Activated CD4-positive, alpha-beta memory T cell treated with anti-CD3 and anti-CD28 coated beads for 36 hours (primary cell): ENCODE measurements at regions not wholly inside any gene's neighbourhood (a gene's known extent, or its start where the extent isn't known, plus 50 kb on each side); places are given as distances from the start of the nearest gene placed in this dataset.
"Not testable (repeated sequence)": the region's sequence is repeated elsewhere in the genome, so short reads cannot be mapped to it uniquely, and the experiment has no call there.

Experiments used
- CTCF ChIA-PET: fragments of 350-600 bp; sonication (Branson Sonifier 250); formaldehyde crosslinking; loops from one replicate; lab custom pipeline; 2021; ENCODE audit warnings: antibody characterized with exemption, inconsistent platforms; lab: Charles Lee
- POLR2A ChIA-PET: fragments of 350-600 bp; sonication (Branson Sonifier 250); formaldehyde crosslinking; loops from one replicate; lab custom pipeline; 2021; ENCODE audit warnings: antibody characterized with exemption; lab: Charles Lee
- DNase-seq: peaks from one replicate; pipeline ENCODE4 v3.0.0-alpha.2; 2020
- H3K27ac Mint-ChIP-seq: one replicate; pipeline ENCODE4 v1.8.0; 2021; ENCODE audit warnings: mixed read lengths
- H3K27me3 Mint-ChIP-seq: one replicate; pipeline ENCODE4 v1.8.0; 2021; ENCODE audit warnings: mixed read lengths
- H3K36me3 Mint-ChIP-seq: one replicate; pipeline ENCODE4 v1.8.0; 2021; ENCODE audit warnings: mixed read lengths
- H3K4me1 Mint-ChIP-seq: one replicate; pipeline ENCODE4 v1.8.0; 2021; ENCODE audit warnings: low read depth, mixed read lengths
- H3K4me3 Mint-ChIP-seq: one replicate; pipeline ENCODE4 v1.8.0; 2021; ENCODE audit warnings: mild to moderate bottlenecking, mixed read lengths
- H3K9me3 Mint-ChIP-seq: one replicate; pipeline ENCODE4 v1.8.0; 2021; ENCODE audit warnings: mixed read lengths
- intact Hi-C: fragments of 100-400 bp; cut with micrococcal nuclease; formaldehyde crosslinking; loops from one replicate; pipeline ENCODE4 v1.15.1; 2023

DNA sequence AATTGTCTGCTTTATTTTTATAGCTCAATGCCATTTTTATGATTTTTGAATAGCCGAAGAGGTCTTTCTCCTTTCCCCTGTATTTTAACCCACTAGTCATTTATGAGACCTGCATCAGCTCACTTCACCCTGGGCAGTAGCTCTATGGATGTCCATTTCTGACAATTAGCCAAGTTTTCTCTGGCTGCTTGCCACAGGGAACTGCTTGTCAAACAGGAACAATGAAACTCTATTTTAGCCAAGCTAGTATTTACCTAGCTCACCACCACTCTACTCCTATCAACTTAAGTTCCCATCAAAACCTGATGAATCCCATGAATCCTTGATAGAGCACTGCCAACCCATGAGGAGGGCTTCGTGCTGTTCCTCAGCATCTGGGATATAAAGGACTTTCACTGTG, 406.7 kb downstream of the RWDD3 start:
- no peak for DNase-seq
- POLR2A ChIA-PET, result no interaction called here
- Mint-ChIP-seq H3K9me3 (peaks cover 5% of the 10 kb centered on the region), H3K4me3 (no peak overlapping the region), H3K27me3 (no peaks in the 10 kb centered on the region), H3K4me1 (no peaks in the 10 kb centered on the region), H3K36me3 (no peaks in the 10 kb centered on the region), H3K27ac (no peak overlapping the region)
- intact Hi-C loops, result no loop called here
- CTCF ChIA-PET, result no interaction called here

DNA sequence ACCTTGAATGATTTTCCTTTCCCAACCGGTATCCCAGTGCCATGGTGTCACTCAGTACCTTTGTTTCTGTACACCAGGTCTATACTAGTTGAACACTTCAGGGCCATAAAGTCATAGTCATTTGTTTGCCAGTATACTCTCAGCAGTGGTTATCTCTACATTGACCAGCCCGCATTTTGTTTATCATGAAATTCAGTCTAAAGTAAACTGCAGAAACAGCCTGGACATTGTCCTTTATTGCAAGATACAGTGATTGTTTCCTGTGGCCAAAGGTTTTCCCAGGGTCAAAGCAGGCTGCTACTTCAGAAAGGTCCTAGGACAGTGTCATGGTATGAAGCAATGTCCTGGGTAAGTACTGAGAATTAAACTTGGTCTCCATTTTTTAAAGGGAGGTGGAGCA, 407.4 kb downstream of the RWDD3 start:
- peaks cover 5% of the 10 kb centered on the region for H3K9me3 Mint-ChIP-seq
- H3K36me3 Mint-ChIP-seq, result no peaks in the 10 kb centered on the region
- POLR2A ChIA-PET, result no interaction called here
- intact Hi-C loops, result no loop called here
- H3K4me1 Mint-ChIP-seq, result no peaks in the 10 kb centered on the region
- H3K27me3 Mint-ChIP-seq, result no peaks in the 10 kb centered on the region
- DNase-seq, result no peak
- H3K4me3 Mint-ChIP-seq, result no peak overlapping the region
- H3K27ac Mint-ChIP-seq, result no peak overlapping the region
- CTCF ChIA-PET, result no interaction called here

DNA sequence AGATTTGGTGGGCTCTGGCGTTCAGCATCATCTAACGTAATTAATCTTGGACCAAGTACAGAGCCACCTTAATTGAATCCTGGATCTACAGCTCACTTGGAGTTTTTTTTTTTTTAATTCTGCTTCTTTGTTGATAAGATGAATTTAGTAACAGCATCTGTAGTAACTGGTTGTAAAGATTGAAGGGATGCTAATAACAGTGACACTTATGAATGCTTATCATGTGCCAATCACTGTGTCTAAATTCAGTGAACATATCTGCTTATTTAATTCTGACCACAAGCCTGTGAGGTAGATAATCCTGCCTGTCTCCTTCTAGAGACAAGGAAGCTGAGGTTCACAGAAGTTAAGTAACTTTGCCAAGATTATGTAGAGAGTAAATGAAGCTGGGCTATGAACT, 408.0 kb downstream of the RWDD3 start:
- peaks cover 7% of the 10 kb centered on the region for H3K9me3 Mint-ChIP-seq
- H3K4me3 Mint-ChIP-seq, result no peak overlapping the region
- no peaks in the 10 kb centered on the region for H3K4me1 Mint-ChIP-seq
- no peaks in the 10 kb centered on the region for H3K27me3 Mint-ChIP-seq
- H3K36me3 Mint-ChIP-seq, result no peaks in the 10 kb centered on the region
- H3K27ac Mint-ChIP-seq, result no peak overlapping the region
- intact Hi-C loops, result no loop called here
- DNase-seq, result no peak
- ChIA-PET POLR2A (no interaction called here), CTCF (no interaction called here)

DNA sequence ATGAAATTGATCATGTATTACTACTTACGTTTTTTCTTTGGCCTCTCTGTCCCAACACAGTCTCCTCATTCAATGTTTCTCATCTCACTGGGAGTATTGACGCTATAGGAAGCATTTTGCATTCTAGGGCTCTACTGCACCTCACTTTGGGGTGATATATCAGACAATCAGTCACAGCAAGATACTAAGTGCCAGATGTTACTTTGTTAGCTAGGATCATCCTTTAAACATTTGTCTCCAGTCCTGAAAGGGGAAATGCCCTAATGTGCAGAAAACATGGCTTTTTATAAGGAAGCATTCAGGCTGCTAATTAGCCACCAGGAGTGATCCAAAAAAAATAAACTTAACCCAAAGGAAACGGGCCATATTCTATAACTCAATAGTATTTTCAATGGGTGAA, 409.1 kb downstream of the RWDD3 start:
- ChIA-PET POLR2A (no interaction called here), CTCF (no interaction called here)
- H3K36me3 Mint-ChIP-seq, result no peaks in the 10 kb centered on the region
- H3K9me3 Mint-ChIP-seq, result peaks cover 8% of the 10 kb centered on the region
- intact Hi-C loops, result no loop called here
- DNase-seq, result no peak
- H3K27ac Mint-ChIP-seq, result no peak overlapping the region
- H3K27me3 Mint-ChIP-seq, result no peaks in the 10 kb centered on the region
- H3K4me3 Mint-ChIP-seq, result no peak overlapping the region
- H3K4me1 Mint-ChIP-seq, result no peaks in the 10 kb centered on the region

DNA sequence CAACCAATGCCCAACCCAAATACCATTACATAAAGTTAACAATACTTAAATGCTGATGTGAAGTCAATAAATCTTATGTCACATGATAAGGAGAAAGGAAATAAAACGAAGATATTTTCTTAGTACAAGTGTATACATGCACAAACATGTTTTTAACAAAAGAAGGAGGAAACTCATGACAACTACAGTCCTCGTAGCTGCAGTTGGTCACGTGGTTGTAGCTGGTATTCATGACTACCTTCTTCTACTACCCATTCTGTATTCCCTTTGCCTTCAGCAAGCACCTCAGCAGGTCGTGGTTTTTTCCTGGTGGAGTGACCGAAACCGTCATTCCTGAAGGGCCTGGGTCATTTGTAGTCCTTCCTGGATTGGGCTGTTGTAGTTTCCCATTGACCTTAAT, 411.1 kb downstream of the RWDD3 start:
- H3K27ac Mint-ChIP-seq, H3K4me3 Mint-ChIP-seq, H3K4me1 Mint-ChIP-seq, H3K36me3 Mint-ChIP-seq, intact Hi-C loops, DNase-seq, POLR2A ChIA-PET, CTCF ChIA-PET, H3K27me3 Mint-ChIP-seq: not testable (repeated sequence)
- H3K9me3 Mint-ChIP-seq, result peaks cover 11% of the 10 kb centered on the region

DNA sequence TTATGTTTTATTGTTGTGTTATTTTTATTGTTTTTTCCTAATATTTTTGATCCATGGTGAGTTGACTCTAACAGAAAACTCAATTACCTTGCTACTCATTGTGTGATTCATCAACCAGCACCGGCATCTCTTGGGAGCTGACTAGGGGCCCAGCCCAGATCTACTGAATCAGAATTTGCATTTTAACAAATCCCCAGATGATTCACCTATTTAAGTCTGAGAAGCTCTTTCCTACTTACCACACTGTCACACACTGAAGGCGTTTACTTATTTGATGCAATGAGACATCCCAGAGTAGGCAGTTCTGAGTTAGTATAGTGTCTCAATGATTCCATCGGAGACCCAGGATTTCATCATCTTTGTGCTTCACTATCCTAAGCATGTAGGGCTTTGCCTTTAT, 416.6 kb downstream of the RWDD3 start:
- intact Hi-C loops, result no loop called here
- peaks cover 7% of the 10 kb centered on the region for H3K9me3 Mint-ChIP-seq
- H3K27me3 Mint-ChIP-seq, result no peaks in the 10 kb centered on the region
- POLR2A ChIA-PET, result no interaction called here
- CTCF ChIA-PET, result no interaction called here
- no peak for DNase-seq
- no peaks in the 10 kb centered on the region for H3K36me3 Mint-ChIP-seq
- H3K4me3 Mint-ChIP-seq, result no peak overlapping the region
- H3K27ac Mint-ChIP-seq, result no peak overlapping the region
- no peaks in the 10 kb centered on the region for H3K4me1 Mint-ChIP-seq

DNA sequence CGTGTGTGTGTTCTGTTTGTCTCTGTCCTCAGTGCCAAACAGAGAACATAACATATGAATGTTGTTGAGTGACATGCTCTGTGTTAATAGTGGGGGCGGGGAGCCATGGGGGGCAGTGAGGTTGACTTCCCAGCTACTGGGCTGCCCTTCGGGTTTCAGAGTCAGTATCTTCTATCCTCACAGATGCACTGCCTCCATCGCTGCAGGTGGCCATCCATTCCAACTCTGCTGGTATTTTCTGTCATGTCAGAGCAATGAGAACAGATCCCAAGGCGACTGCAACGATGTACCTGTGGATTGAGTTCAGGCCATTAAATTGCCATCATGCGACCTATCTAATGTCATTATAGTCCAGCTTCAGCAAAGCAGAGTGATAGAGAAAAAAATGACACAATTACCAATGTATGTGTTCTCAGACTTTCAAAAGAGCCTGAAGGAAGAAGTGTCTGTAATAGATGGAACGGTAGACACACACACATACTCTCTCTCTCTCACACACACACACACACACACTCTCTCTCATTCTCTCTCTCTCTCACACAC, 418.5 kb downstream of the RWDD3 start:
- Mint-ChIP-seq H3K27me3 (no peaks in the 10 kb centered on the region), H3K4me3 (no peak overlapping the region), H3K36me3 (no peaks in the 10 kb centered on the region), H3K4me1 (no peaks in the 10 kb centered on the region), H3K27ac (no peak overlapping the region), H3K9me3 (peaks cover 4% of the 10 kb centered on the region)
- DNase-seq, result no peak
- CTCF ChIA-PET, result no interaction called here
- POLR2A ChIA-PET, result no interaction called here
- intact Hi-C loops, result no loop called here

DNA sequence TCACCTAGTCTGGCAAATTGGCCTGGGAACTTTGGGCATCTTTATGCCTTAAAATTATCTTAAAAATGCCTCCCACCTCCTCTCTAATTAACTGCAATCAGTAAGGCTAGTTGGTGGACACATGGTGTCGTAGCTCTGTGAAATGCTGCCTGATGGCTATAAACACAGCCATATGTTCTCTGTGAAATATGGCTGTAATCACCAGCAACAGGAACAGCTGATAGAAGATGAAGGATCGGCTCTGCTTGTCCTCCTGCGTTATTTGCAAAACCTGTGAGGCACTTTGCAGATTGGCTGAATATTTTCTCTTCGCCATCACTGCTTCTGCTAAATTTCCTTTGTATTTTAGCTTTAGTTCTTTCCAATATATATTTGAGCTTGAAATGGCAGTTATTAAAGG, 419.6 kb downstream of the RWDD3 start:
- DNase-seq, result no peak
- no peaks in the 10 kb centered on the region for H3K36me3 Mint-ChIP-seq
- H3K9me3 Mint-ChIP-seq, result no peaks in the 10 kb centered on the region
- H3K27ac Mint-ChIP-seq, result no peak overlapping the region
- ChIA-PET POLR2A (no interaction called here), CTCF (no interaction called here)
- H3K4me1 Mint-ChIP-seq, result no peaks in the 10 kb centered on the region
- intact Hi-C loops, result no loop called here
- no peaks in the 10 kb centered on the region for H3K27me3 Mint-ChIP-seq
- H3K4me3 Mint-ChIP-seq, result no peak overlapping the region

DNA sequence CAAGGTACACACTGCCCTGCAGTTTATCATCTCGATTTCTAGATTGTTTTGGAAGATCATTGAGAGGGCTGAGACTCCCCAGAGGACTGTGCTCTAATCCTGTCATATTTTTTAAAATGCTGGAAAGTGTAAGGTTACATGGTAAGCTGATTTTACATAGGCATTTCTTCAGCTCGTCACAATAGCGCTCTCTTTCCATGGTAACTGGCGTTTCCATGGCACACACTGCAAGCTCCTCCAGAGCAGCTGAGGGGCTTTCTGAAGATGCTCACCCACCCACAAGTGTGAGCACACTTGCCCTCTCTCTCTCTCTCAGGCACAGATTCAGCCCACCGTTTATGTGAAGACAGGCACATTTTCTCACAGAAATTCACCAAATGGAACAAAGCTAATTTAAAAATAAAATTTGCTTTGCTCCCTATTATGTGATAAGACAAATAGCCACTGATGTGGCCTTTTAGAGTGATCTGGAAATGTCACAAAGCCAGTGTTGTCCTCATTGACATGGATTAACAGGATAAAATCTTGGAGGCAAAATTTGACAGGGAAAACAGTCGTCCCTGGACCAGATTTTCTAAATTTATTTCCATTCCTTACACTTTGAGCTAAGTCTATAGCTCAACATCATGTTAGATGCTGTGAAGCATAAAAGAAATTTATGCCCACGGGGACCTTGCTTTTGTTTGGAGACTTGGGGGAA, 421.5 kb downstream of the RWDD3 start:
- Mint-ChIP-seq H3K27ac (no peak overlapping the region), H3K4me3 (no peak overlapping the region), H3K36me3 (no peaks in the 10 kb centered on the region), H3K9me3 (peaks cover 5% of the 10 kb centered on the region), H3K27me3 (no peaks in the 10 kb centered on the region), H3K4me1 (no peaks in the 10 kb centered on the region)
- DNase-seq, result no peak
- intact Hi-C loops, result no loop called here
- ChIA-PET POLR2A (no interaction called here), CTCF (no interaction called here)

DNA sequence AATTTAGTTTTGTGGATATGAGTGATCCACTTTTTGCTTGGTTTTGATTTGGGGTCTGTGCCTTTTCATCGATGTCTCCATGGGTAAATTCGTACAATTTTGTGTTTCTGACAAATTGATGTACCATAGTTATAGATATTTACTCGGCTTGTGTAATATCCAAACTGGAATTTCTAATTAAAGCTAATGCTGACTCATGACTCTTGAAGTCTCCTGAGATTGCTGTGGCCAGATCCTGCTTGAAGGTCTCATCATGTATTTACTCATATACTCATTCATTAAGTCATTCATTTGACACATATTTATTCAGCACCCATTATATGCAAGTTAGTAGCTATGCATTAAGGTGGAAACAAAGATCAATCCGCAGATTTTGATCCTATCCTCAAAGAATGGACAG, 423.2 kb downstream of the RWDD3 start:
- DNase-seq, result no peak

DNA sequence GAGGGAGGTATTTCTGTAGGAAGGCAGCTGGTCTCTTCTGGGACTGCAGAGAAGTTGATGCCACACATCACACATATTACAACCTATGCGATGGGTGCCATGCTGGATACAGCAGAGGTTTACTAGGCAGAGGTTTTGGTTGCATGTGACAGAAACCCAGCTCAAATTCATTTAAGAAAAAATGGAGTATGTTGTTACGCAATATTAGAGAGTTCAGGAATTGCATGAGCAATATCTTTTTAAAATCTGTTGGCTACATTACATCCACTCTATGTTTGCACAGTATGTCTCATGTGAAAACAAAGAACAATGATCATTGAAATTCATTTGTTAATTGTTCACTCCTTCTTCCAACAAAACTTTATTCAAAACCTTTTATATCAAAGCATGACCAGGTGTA, 425.2 kb downstream of the RWDD3 start:
- Mint-ChIP-seq H3K36me3 (no peaks in the 10 kb centered on the region), H3K4me1 (no peaks in the 10 kb centered on the region), H3K27ac (no peak overlapping the region), H3K27me3 (no peaks in the 10 kb centered on the region), H3K9me3 (peaks cover 22% of the 10 kb centered on the region), H3K4me3 (no peak overlapping the region)
- intact Hi-C loops, result no loop called here
- DNase-seq, result no peak
- ChIA-PET CTCF (no interaction called here), POLR2A (no interaction called here)

More for the DNA sequence above, 423.2 kb downstream of the RWDD3 start:
- Mint-ChIP-seq H3K9me3 (peaks cover 5% of the 10 kb centered on the region), H3K27ac (no peak overlapping the region), H3K27me3 (no peaks in the 10 kb centered on the region), H3K36me3 (no peaks in the 10 kb centered on the region), H3K4me3 (no peak overlapping the region), H3K4me1 (no peaks in the 10 kb centered on the region)
- intact Hi-C loops, result no loop called here
- ChIA-PET CTCF (no interaction called here), POLR2A (no interaction called here)

DNA sequence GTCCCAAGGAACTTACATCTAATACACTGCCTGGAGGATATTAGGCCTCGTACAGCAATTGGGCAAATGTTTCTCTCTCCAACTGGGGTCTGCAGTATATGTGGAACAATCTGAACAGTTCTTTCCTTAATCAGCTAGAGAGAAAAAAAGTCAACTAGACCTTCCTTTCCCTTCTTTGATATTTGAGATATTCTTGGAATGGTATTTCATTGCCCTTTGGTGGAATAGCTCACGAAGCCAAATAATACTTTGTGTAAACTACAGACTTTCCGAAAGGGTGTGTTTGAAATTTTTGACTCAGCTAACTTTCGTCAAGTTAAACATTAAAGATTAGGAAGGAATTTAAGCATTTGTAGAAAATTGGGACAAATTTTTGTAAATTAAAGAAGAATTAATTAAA, 425.6 kb downstream of the RWDD3 start:
- ChIA-PET POLR2A (no interaction called here), CTCF (interaction anchor here (0.6 kb wide), 1 partner anchor 462 kb away, joined by 4 read pairs; no protein-coding TSS in a partner anchor)
- Mint-ChIP-seq H3K9me3 (peaks cover 22% of the 10 kb centered on the region), H3K36me3 (no peaks in the 10 kb centered on the region), H3K27ac (no peak overlapping the region), H3K4me1 (no peaks in the 10 kb centered on the region), H3K27me3 (no peaks in the 10 kb centered on the region), H3K4me3 (no peak overlapping the region)
- intact Hi-C loops, result no loop called here
- no peak for DNase-seq

DNA sequence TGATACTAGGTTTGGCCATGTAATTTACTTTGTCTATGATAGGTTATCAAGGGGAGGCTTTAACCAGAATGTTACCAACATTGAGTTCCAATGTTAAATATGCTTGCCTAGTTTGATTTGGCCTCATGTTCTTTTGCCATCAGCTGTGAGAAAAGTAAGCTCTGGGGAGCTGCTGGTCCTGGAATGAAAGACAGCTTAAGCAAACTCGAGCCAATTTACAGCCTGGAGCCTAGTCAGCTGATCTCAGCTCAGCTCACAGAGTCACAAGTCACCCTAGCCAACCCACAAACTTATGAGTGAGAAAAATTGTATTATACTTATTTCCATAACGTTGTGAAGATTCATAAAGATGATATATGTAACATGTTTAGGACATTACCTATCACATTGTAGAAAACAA, 426.7 kb downstream of the RWDD3 start:
- ChIA-PET POLR2A (no interaction called here), CTCF (no interaction called here)
- DNase-seq, result no peak
- intact Hi-C loops, result no loop called here
- H3K27me3 Mint-ChIP-seq, result no peaks in the 10 kb centered on the region
- no peak overlapping the region for H3K4me3 Mint-ChIP-seq
- H3K4me1 Mint-ChIP-seq, result no peaks in the 10 kb centered on the region
- H3K27ac Mint-ChIP-seq, result no peak overlapping the region
- H3K36me3 Mint-ChIP-seq, result no peaks in the 10 kb centered on the region
- H3K9me3 Mint-ChIP-seq, result peaks cover 22% of the 10 kb centered on the region
